ENCODE measurements at regions not wholly inside any gene's neighbourhood (a gene's known extent, or its start where the extent isn't known, plus 50 kb on each side); places are given as distances from the start of the nearest gene placed in this dataset.

DNA sequence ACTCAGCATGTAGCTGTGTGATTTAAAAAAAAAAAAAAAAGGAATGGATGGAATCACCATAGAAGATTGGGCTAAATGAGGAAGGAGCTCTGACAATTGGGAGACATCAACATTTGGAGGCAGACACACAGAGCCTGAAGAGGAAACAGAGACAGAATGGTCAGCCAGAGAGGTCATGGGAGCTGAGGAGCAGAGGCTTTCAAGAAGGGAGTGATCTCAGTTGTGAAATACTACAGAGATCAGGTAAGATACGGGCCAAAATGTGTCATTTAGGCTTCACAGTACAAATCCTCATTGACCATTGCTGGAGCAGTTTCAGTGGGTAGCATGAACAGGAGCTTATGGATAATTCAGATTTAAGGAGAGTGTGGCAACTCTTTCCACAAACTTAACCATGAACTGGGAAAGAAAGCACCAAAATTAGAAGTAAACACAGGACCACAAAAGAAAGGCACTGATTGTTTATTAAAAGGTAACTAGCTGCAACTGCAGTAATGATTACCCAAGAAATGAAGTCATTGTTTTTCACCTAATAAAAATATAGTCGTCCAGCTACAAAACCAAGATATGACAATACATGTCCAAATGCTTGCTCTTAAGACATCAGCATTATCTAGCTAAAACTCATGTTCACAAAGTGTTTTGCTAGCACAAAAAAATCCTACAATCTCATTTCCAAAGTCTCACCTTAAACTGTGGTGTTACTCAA lies 203.2 kb downstream of the DHX15 start:
- DNase-seq (ENCODE audit: low read depth): no peak
- no peak for TF ChIP-seq CTCF (conservative IDR thresholded peaks at IDR 0.05; ENCODE audit: control insufficient read depth, insufficient read depth, low read depth, low read length)
- H3K4me3 ChIP-seq (ENCODE audit: control insufficient read depth, low read depth, low read length): no peak overlapping the region

DNA sequence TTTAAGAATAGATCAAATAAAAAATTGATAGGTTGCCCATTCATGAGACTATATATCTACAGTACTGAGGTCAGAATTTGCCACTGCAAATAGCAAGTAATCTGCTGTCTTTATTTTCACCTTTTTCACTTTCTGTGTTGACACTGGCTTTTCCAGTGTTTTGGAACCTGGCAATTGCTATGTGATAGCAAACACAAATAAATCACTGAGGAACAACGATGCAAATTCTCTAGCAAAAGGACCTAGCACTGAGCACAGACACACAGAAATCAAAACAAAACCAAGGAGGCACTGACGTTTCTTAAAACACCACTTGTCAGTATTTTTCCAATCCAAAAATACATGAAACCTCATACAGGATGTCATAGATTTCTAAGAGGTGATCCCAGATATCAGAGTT lies 210.7 kb downstream of the DHX15 start:
- H3K4me3 ChIP-seq (ENCODE audit: control insufficient read depth, low read depth, low read length): no peak overlapping the region
- DNase-seq (ENCODE audit: low read depth): no peak
- no peak for TF ChIP-seq CTCF (conservative IDR thresholded peaks at IDR 0.05; ENCODE audit: control insufficient read depth, insufficient read depth, low read depth, low read length)

DNA sequence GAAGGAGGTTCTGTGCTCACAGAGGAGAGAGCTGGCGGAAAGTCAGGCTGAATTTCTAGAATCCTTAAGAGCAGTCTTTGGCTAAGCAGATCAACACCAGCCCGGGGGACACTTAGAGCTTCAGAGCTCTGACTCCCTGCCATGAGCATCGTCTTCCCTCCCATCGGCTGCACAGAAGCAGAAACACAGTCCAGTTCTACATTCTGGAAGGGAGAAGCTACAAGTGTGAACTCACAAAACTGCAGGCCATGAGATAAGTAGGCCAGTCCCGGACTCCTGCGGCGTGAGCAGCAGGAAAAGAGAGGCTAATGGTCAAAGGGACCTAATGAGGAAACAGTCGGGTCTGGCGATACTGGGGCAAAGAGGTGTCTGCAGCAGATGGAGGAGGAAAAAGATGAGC lies 211.5 kb downstream of the DHX15 start:
- no peak for TF ChIP-seq CTCF (conservative IDR thresholded peaks at IDR 0.05; ENCODE audit: control insufficient read depth, insufficient read depth, low read depth, low read length)
- no peak overlapping the region for H3K4me3 ChIP-seq (ENCODE audit: control insufficient read depth, low read depth, low read length)
- DNase-seq (ENCODE audit: low read depth): no peak

GRCh38 chr4:24372341-24372740 lies 212.0 kb downstream of the DHX15 start:
- TF ChIP-seq CTCF (conservative IDR thresholded peaks at IDR 0.05; ENCODE audit: control insufficient read depth, insufficient read depth, low read depth, low read length): no peak
- no peak overlapping the region for H3K4me3 ChIP-seq (ENCODE audit: control insufficient read depth, low read depth, low read length)
- no peak for DNase-seq (ENCODE audit: low read depth)

- DNase-seq (ENCODE audit: low read depth): no peak
- no peak for TF ChIP-seq CTCF (conservative IDR thresholded peaks at IDR 0.05; ENCODE audit: control insufficient read depth, insufficient read depth, low read depth, low read length)
- H3K4me3 ChIP-seq (ENCODE audit: control insufficient read depth, low read depth, low read length): no peak overlapping the region
Observed at GRCh38 chr4:24370421-24370820, 213.9 kb downstream of the DHX15 start.

- no peak for TF ChIP-seq CTCF (conservative IDR thresholded peaks at IDR 0.05; ENCODE audit: control insufficient read depth, insufficient read depth, low read depth, low read length)
- no peak overlapping the region for H3K4me3 ChIP-seq (ENCODE audit: control insufficient read depth, low read depth, low read length)
- DNase-seq (ENCODE audit: low read depth): no peak
Observed at GRCh38 chr4:24369507-24370029, 214.8 kb downstream of the DHX15 start.
